ENCODE measurements at regions not wholly inside any gene's neighbourhood (a gene's known extent, or its start where the extent isn't known, plus 50 kb on each side); places are given as distances from the start of the nearest gene placed in this dataset.

GRCh38 chr3:44069276-44069675 lies 172.4 kb upstream of the TOPAZ1 start:
- no peak overlapping the region for H3K27ac Mint-ChIP-seq
- CTCF ChIA-PET (ENCODE audit: partially characterized antibody) = no interaction called here
- DNase-seq = no peak

GRCh38 chr3:44070841-44071546 lies 170.7 kb upstream of the TOPAZ1 start:
- ChIA-PET POLR2A (ENCODE audit: partially characterized antibody) (no interaction called here), CTCF (ENCODE audit: partially characterized antibody) (no interaction called here)
- H3K27ac ChIP-seq (ENCODE audit: low read depth, low read length) = no peak overlapping the region
- H3K9me3 ChIP-seq (ENCODE audit: control insufficient read depth in 1 of 2, low read length in 2 of 2) = no peaks in the 10 kb centered on the region
- Mint-ChIP-seq H3K9me3 (no peaks in the 10 kb centered on the region), H3K27me3 (peaks cover 9 to 10% of the 10 kb centered on the region in 2 donors), H3K4me1 (no peaks in the 10 kb centered on the region), H3K4me3 (no peak overlapping the region), H3K36me3 (no peaks in the 10 kb centered on the region), H3K27ac (no peak overlapping the region)
- H3K36me3 ChIP-seq (ENCODE audit: insufficient read depth, low read length) = no peaks in the 10 kb centered on the region
- no peaks in the 10 kb centered on the region for H3K4me1 ChIP-seq (ENCODE audit: insufficient read depth, low read length)
- H3K27me3 ChIP-seq (ENCODE audit: insufficient read depth, low read length) = no peaks in the 10 kb centered on the region
- no peak overlapping the region for H3K4me3 ChIP-seq (ENCODE audit: low read length in 2 of 2)
- intact Hi-C loops (cut with micrococcal nuclease) = no loop called here
- no peak for DNase-seq

More at GRCh38 chr3:44069276-44069675, 172.4 kb upstream of the TOPAZ1 start:
- Histone ChIP-seq H3K4me3 (ENCODE audit: low read length in 2 of 2) (no peak overlapping the region), H3K9me3 (ENCODE audit: control insufficient read depth in 1 of 2, low read length in 2 of 2) (no peaks in the 10 kb centered on the region), H3K27me3 (ENCODE audit: insufficient read depth, low read length) (no peaks in the 10 kb centered on the region), H3K36me3 (ENCODE audit: insufficient read depth, low read length) (no peaks in the 10 kb centered on the region), H3K27ac (ENCODE audit: low read depth, low read length) (no peak overlapping the region), H3K4me1 (ENCODE audit: insufficient read depth, low read length) (no peaks in the 10 kb centered on the region)
- Mint-ChIP-seq H3K4me3 (no peak overlapping the region), H3K4me1 (no peaks in the 10 kb centered on the region), H3K9me3 (no peaks in the 10 kb centered on the region), H3K27me3 (peaks cover 10 to 13% of the 10 kb centered on the region in 2 donors), H3K36me3 (no peaks in the 10 kb centered on the region)
- intact Hi-C loops (cut with micrococcal nuclease) = no loop called here
- POLR2A ChIA-PET (ENCODE audit: partially characterized antibody) = no interaction called here

GRCh38 chr3:44072601-44073540 lies 168.8 kb upstream of the TOPAZ1 start:
- Mint-ChIP-seq H3K9me3 (no peaks in the 10 kb centered on the region), H3K4me1 (no peaks in the 10 kb centered on the region), H3K36me3 (no peaks in the 10 kb centered on the region), H3K27ac (no peak overlapping the region), H3K4me3 (no peak overlapping the region), H3K27me3 (peaks cover 7 to 9% of the 10 kb centered on the region in 2 donors)
- POLR2A ChIA-PET (ENCODE audit: partially characterized antibody) = no interaction called here
- no peak for DNase-seq
- Histone ChIP-seq H3K9me3 (ENCODE audit: control insufficient read depth in 1 of 2, low read length in 2 of 2) (no peaks in the 10 kb centered on the region), H3K4me1 (ENCODE audit: insufficient read depth, low read length) (no peaks in the 10 kb centered on the region), H3K36me3 (ENCODE audit: insufficient read depth, low read length) (no peaks in the 10 kb centered on the region), H3K4me3 (ENCODE audit: low read length in 2 of 2) (no peak overlapping the region), H3K27me3 (ENCODE audit: insufficient read depth, low read length) (no peaks in the 10 kb centered on the region), H3K27ac (ENCODE audit: low read depth, low read length) (no peak overlapping the region)
- CTCF ChIA-PET (ENCODE audit: partially characterized antibody) = no interaction called here
- intact Hi-C loops (cut with micrococcal nuclease) = no loop called here

GRCh38 chr3:44074181-44074580 lies 167.5 kb upstream of the TOPAZ1 start:
- intact Hi-C loops (cut with micrococcal nuclease) = no loop called here
- Histone ChIP-seq H3K27me3 (ENCODE audit: insufficient read depth, low read length) (no peaks in the 10 kb centered on the region), H3K4me1 (ENCODE audit: insufficient read depth, low read length) (no peaks in the 10 kb centered on the region), H3K4me3 (ENCODE audit: low read length in 2 of 2) (no peak overlapping the region), H3K27ac (ENCODE audit: low read depth, low read length) (no peak overlapping the region), H3K9me3 (ENCODE audit: control insufficient read depth in 1 of 2, low read length in 2 of 2) (no peaks in the 10 kb centered on the region), H3K36me3 (ENCODE audit: insufficient read depth, low read length) (no peaks in the 10 kb centered on the region)
- no peaks in the 10 kb centered on the region for H3K36me3 Mint-ChIP-seq
- no peaks in the 10 kb centered on the region for H3K4me1 Mint-ChIP-seq
- H3K27ac Mint-ChIP-seq = no peak overlapping the region
- peaks cover 5 to 7% of the 10 kb centered on the region in 2 donors for H3K27me3 Mint-ChIP-seq
- H3K9me3 Mint-ChIP-seq = no peaks in the 10 kb centered on the region
- no peak overlapping the region for H3K4me3 Mint-ChIP-seq
- CTCF ChIA-PET (ENCODE audit: partially characterized antibody) = no interaction called here
- POLR2A ChIA-PET (ENCODE audit: partially characterized antibody) = no interaction called here
- no peak for DNase-seq

- Histone ChIP-seq H3K9me3 (ENCODE audit: control insufficient read depth in 1 of 2, low read length in 2 of 2) (no peaks in the 10 kb centered on the region), H3K4me3 (ENCODE audit: low read length in 2 of 2) (no peak overlapping the region), H3K4me1 (ENCODE audit: insufficient read depth, low read length) (no peaks in the 10 kb centered on the region), H3K27ac (ENCODE audit: low read depth, low read length) (no peak overlapping the region), H3K36me3 (ENCODE audit: insufficient read depth, low read length) (no peaks in the 10 kb centered on the region), H3K27me3 (ENCODE audit: insufficient read depth, low read length) (no peaks in the 10 kb centered on the region)
- ChIA-PET POLR2A (ENCODE audit: partially characterized antibody) (no interaction called here), CTCF (ENCODE audit: partially characterized antibody) (interaction anchor here (0.7 kb wide), 1 partner anchor 16 kb away, joined by 4 read pairs; no protein-coding TSS in a partner anchor)
- Mint-ChIP-seq H3K27ac (no peak overlapping the region), H3K9me3 (no peaks in the 10 kb centered on the region), H3K4me1 (no peaks in the 10 kb centered on the region), H3K4me3 (no peak overlapping the region), H3K36me3 (no peaks in the 10 kb centered on the region), H3K27me3 (peaks cover 2 to 7% of the 10 kb centered on the region in 2 donors)
- no peak for DNase-seq
- intact Hi-C loops (cut with micrococcal nuclease) = no loop called here
Measured at GRCh38 chr3:44076221-44076829, 165.4 kb upstream of the TOPAZ1 start.

GRCh38 chr3:44077267-44077666 lies 164.4 kb upstream of the TOPAZ1 start:
- Histone ChIP-seq H3K4me3 (ENCODE audit: low read length in 2 of 2) (no peak overlapping the region), H3K27me3 (ENCODE audit: insufficient read depth, low read length) (no peaks in the 10 kb centered on the region), H3K4me1 (ENCODE audit: insufficient read depth, low read length) (no peaks in the 10 kb centered on the region), H3K36me3 (ENCODE audit: insufficient read depth, low read length) (no peaks in the 10 kb centered on the region), H3K27ac (ENCODE audit: low read depth, low read length) (no peak overlapping the region), H3K9me3 (ENCODE audit: control insufficient read depth in 1 of 2, low read length in 2 of 2) (no peaks in the 10 kb centered on the region)
- Mint-ChIP-seq H3K36me3 (no peaks in the 10 kb centered on the region), H3K9me3 (no peaks in the 10 kb centered on the region), H3K27ac (no peak overlapping the region), H3K4me3 (no peak overlapping the region), H3K27me3 (peaks cover 2 to 3% of the 10 kb centered on the region in 2 donors), H3K4me1 (no peaks in the 10 kb centered on the region)
- POLR2A ChIA-PET (ENCODE audit: partially characterized antibody) = no interaction called here
- intact Hi-C loops (cut with micrococcal nuclease) = no loop called here
- no peak for DNase-seq
- CTCF ChIA-PET (ENCODE audit: partially characterized antibody) = no interaction called here

GRCh38 chr3:44078863-44079262 lies 162.8 kb upstream of the TOPAZ1 start:
- peaks cover 0 to 4% of the 10 kb centered on the region in 2 donors for H3K27me3 Mint-ChIP-seq
- no peak for DNase-seq
- CTCF ChIA-PET (ENCODE audit: partially characterized antibody) = no interaction called here
- no peaks in the 10 kb centered on the region for H3K36me3 Mint-ChIP-seq
- Histone ChIP-seq H3K9me3 (ENCODE audit: control insufficient read depth in 1 of 2, low read length in 2 of 2) (no peaks in the 10 kb centered on the region), H3K27me3 (ENCODE audit: insufficient read depth, low read length) (no peaks in the 10 kb centered on the region), H3K4me1 (ENCODE audit: insufficient read depth, low read length) (no peaks in the 10 kb centered on the region), H3K36me3 (ENCODE audit: insufficient read depth, low read length) (no peaks in the 10 kb centered on the region), H3K4me3 (ENCODE audit: low read length in 2 of 2) (no peak overlapping the region), H3K27ac (ENCODE audit: low read depth, low read length) (no peak overlapping the region)
- no peaks in the 10 kb centered on the region for H3K9me3 Mint-ChIP-seq
- H3K27ac Mint-ChIP-seq = no peak overlapping the region
- intact Hi-C loops (cut with micrococcal nuclease) = no loop called here
- no peaks in the 10 kb centered on the region for H3K4me1 Mint-ChIP-seq
- POLR2A ChIA-PET (ENCODE audit: partially characterized antibody) = no interaction called here
- H3K4me3 Mint-ChIP-seq = no peak overlapping the region
